ENCODE measurements at regions not wholly inside any gene's neighbourhood (a gene's known extent, or its start where the extent isn't known, plus 50 kb on each side); places are given as distances from the start of the nearest gene placed in this dataset.

DNA sequence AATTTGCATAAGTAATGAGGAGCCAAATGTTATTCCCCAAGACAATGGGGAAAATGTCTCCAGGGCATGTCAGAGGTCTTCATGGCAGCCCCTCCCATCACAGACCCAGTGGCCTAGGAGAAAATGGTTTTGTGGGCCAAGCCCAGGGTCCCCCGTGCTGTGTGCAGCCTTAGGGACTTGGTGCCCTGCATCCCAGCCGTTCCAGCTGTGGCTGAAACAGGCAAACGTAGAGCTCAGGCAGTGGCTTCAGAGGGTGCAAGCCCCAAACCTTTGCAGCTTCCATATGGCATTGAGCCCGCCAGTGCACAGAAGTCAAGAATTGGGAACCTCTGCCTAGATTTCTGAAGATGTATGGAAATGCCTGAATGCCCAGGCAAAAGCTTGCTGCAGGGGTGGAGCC is 79.9 kb downstream of the FAM181B start (continued):
- TF ChIP-seq, protein P1, sequence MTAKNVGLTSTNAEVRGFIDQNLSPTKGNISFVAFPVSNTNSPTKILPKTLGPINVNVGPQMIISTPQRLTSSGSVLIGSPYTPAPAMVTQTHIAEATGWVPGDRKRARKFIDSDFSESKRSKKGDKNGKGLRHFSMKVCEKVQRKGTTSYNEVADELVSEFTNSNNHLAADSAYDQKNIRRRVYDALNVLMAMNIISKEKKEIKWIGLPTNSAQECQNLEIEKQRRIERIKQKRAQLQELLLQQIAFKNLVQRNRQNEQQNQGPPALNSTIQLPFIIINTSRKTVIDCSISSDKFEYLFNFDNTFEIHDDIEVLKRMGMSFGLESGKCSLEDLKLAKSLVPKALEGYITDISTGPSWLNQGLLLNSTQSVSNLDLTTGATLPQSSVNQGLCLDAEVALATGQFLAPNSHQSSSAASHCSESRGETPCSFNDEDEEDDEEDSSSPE (CRISPR knock-in tag; IDR thresholded peaks at IDR 0.05), result no peak
- no peak for TF ChIP-seq TOE1 (CRISPR knock-in tag; IDR thresholded peaks at IDR 0.05)
- TF ChIP-seq, protein P2, sequence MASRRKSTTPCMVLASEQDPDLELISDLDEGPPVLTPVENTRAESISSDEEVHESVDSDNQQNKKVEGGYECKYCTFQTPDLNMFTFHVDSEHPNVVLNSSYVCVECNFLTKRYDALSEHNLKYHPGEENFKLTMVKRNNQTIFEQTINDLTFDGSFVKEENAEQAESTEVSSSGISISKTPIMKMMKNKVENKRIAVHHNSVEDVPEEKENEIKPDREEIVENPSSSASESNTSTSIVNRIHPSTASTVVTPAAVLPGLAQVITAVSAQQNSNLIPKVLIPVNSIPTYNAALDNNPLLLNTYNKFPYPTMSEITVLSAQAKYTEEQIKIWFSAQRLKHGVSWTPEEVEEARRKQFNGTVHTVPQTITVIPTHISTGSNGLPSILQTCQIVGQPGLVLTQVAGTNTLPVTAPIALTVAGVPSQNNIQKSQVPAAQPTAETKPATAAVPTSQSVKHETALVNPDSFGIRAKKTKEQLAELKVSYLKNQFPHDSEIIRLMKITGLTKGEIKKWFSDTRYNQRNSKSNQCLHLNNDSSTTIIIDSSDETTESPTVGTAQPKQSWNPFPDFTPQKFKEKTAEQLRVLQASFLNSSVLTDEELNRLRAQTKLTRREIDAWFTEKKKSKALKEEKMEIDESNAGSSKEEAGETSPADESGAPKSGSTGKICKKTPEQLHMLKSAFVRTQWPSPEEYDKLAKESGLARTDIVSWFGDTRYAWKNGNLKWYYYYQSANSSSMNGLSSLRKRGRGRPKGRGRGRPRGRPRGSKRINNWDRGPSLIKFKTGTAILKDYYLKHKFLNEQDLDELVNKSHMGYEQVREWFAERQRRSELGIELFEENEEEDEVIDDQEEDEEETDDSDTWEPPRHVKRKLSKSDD (CRISPR knock-in tag; IDR thresholded peaks at IDR 0.05; ENCODE audit: low read depth), result no peak

DNA sequence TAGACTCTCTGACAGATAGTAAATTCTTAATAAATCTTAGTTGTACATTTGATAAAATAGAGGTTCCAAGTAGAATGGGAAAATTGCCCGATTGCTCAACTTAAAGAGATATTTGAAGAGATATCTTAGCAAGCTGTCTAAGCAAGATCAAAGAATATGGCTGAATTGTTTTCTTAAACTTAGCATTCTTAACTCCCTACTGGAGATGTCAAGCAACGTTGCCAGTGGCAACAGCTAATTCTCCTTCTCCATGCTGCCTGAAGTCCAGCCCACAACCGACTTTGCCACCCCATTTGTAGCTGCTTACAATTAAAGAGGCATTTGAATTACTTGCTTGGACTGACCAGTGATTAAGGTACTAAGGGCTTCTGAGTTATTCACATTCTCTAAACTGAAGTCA is 94.4 kb downstream of the FAM181B start:
- ChIA-PET CTCF (ENCODE audit: low intra/inter-chr PET ratio, low total read pairs) (no interaction called here), POLR2A (no interaction called here)
- TF ChIP-seq, protein P3, sequence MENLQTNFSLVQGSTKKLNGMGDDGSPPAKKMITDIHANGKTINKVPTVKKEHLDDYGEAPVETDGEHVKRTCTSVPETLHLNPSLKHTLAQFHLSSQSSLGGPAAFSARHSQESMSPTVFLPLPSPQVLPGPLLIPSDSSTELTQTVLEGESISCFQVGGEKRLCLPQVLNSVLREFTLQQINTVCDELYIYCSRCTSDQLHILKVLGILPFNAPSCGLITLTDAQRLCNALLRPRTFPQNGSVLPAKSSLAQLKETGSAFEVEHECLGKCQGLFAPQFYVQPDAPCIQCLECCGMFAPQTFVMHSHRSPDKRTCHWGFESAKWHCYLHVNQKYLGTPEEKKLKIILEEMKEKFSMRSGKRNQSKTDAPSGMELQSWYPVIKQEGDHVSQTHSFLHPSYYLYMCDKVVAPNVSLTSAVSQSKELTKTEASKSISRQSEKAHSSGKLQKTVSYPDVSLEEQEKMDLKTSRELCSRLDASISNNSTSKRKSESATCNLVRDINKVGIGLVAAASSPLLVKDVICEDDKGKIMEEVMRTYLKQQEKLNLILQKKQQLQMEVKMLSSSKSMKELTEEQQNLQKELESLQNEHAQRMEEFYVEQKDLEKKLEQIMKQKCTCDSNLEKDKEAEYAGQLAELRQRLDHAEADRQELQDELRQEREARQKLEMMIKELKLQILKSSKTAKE (CRISPR knock-in tag; IDR thresholded peaks at IDR 0.05; ENCODE audit: borderline replicate concordance), result no peak
- TF ChIP-seq RCOR2 (CRISPR knock-in tag; IDR thresholded peaks at IDR 0.05), result no peak
- TF ChIP-seq ZNF260 (CRISPR knock-in tag; IDR thresholded peaks at IDR 0.05; ENCODE audit: borderline replicate concordance, low read depth), result no peak
- TF ChIP-seq, protein P4, sequence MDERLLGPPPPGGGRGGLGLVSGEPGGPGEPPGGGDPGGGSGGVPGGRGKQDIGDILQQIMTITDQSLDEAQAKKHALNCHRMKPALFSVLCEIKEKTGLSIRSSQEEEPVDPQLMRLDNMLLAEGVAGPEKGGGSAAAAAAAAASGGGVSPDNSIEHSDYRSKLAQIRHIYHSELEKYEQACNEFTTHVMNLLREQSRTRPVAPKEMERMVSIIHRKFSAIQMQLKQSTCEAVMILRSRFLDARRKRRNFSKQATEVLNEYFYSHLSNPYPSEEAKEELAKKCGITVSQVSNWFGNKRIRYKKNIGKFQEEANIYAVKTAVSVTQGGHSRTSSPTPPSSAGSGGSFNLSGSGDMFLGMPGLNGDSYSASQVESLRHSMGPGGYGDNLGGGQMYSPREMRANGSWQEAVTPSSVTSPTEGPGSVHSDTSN (CRISPR knock-in tag; IDR thresholded peaks at IDR 0.05), result no peak
- TF ChIP-seq, protein P5, sequence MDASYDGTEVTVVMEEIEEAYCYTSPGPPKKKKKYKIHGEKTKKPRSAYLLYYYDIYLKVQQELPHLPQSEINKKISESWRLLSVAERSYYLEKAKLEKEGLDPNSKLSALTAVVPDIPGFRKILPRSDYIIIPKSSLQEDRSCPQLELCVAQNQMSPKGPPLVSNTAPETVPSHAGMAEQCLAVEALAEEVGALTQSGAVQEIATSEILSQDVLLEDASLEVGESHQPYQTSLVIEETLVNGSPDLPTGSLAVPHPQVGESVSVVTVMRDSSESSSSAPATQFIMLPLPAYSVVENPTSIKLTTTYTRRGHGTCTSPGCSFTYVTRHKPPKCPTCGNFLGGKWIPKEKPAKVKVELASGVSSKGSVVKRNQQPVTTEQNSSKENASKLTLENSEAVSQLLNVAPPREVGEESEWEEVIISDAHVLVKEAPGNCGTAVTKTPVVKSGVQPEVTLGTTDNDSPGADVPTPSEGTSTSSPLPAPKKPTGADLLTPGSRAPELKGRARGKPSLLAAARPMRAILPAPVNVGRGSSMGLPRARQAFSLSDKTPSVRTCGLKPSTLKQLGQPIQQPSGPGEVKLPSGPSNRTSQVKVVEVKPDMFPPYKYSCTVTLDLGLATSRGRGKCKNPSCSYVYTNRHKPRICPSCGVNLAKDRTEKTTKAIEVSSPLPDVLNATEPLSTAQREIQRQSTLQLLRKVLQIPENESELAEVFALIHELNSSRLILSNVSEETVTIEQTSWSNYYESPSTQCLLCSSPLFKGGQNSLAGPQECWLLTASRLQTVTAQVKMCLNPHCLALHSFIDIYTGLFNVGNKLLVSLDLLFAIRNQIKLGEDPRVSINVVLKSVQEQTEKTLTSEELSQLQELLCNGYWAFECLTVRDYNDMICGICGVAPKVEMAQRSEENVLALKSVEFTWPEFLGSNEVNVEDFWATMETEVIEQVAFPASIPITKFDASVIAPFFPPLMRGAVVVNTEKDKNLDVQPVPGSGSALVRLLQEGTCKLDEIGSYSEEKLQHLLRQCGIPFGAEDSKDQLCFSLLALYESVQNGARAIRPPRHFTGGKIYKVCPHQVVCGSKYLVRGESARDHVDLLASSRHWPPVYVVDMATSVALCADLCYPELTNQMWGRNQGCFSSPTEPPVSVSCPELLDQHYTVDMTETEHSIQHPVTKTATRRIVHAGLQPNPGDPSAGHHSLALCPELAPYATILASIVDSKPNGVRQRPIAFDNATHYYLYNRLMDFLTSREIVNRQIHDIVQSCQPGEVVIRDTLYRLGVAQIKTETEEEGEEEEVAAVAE (CRISPR knock-in tag; IDR thresholded peaks at IDR 0.05; ENCODE audit: borderline replicate concordance), result no peak
- no peak for TF ChIP-seq AHR (CRISPR knock-in tag; IDR thresholded peaks at IDR 0.05)
- TF ChIP-seq ZNF207 (IDR thresholded peaks at IDR 0.05; ENCODE audit: borderline replicate concordance), result no peak
- TF ChIP-seq MBNL3 (CRISPR knock-in tag; conservative IDR thresholded peaks at IDR 0.05), result no peak
- TF ChIP-seq ZNF572 (CRISPR knock-in tag; IDR thresholded peaks at IDR 0.05), result no peak
- no peak for DNase-seq (ENCODE audit: low spot score)
- no peak for FAIRE-seq
- H3K27ac ChIP-seq (ENCODE audit: extremely low read length, insufficient read depth, low read length), result no peak overlapping the region
- no peak overlapping the region for H2AFZ ChIP-seq (ENCODE audit: low read length)
- BruUV-seq (replicated peaks), result no TSS peak
- intact Hi-C loops (cut with micrococcal nuclease; ENCODE audit: unreplicated experiment), result no loop called here
- in situ Hi-C loops (cut with HindIII; ENCODE audit: extremely low pct_ligation_motif_present, low pct_unique_long_range_greater_than_20kb), result no loop called here
- H3K9me3 ChIP-seq (ENCODE audit: low read length), result no peaks in the 10 kb centered on the region
- H3K9ac ChIP-seq (ENCODE audit: insufficient read depth, low read depth, low read length), result no peak overlapping the region
- no peaks in the 10 kb centered on the region for H3K4me1 ChIP-seq (ENCODE audit: insufficient read depth, low read length)
- no peak overlapping the region for H3K4me3 ChIP-seq (replicated peaks in 1 of 3; ENCODE audit: insufficient read depth in 1 of 3, low read depth in 2 of 3, low read length in 3 of 3)
- H4K20me1 ChIP-seq (ENCODE audit: insufficient read depth, low read length), result no peaks in the 10 kb centered on the region
- no peak for ATAC-seq
- H3K36me3 ChIP-seq (replicated peaks in 1 of 2; ENCODE audit: control insufficient read depth in 1 of 2, insufficient read depth in 2 of 2, low read length in 2 of 2), result no peaks in the 10 kb centered on the region
- H3K79me2 ChIP-seq (ENCODE audit: insufficient read depth, low read length), result no peaks in the 10 kb centered on the region
- WGBS (ENCODE audit: low lambda C conversion rate), result 0% methylated on average over 3 of the region's 3 CpGs
- H3K4me2 ChIP-seq (ENCODE audit: low read depth, low read length), result no peak overlapping the region
- no peaks in the 10 kb centered on the region for H3K27me3 ChIP-seq (ENCODE audit: control insufficient read depth in 1 of 2, insufficient read depth in 2 of 2, low read length in 2 of 2)
